ENCODE measurements at regions not wholly inside any gene's neighbourhood (a gene's known extent, or its start where the extent isn't known, plus 50 kb on each side); places are given as distances from the start of the nearest gene placed in this dataset.
"Not testable (repeated sequence)": the region's sequence is repeated elsewhere in the genome, so short reads cannot be mapped to it uniquely, and the experiment has no call there.

DNA sequence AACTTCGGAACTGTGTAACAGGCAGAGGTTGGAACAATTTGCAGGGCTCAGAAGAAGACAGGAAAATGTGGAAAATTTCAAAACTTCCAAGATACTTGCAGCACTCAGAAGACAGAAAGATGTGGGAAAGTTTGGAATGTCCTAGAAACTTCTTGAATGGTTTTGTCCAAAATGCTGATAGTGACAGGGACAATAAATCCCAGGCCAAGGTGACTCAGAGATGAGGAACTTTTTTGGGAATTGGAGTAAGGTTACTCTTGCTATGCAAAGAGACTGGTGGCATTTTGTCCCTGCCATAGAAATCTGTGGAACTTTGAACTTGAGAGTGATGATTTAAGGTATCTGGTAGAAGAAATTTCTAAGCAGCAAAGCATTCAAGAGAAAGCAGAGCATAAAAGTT is 2055.6 kb upstream of the C9orf72 start:
- H3K9me3 Mint-ChIP-seq: peaks cover 8 to 18% of the 10 kb centered on the region in 2 donors
- not testable (repeated sequence) for H3K27me3 Mint-ChIP-seq, ATAC-seq, H3K27ac Mint-ChIP-seq, H3K4me3 Mint-ChIP-seq, H3K4me1 Mint-ChIP-seq, DNase-seq

DNA sequence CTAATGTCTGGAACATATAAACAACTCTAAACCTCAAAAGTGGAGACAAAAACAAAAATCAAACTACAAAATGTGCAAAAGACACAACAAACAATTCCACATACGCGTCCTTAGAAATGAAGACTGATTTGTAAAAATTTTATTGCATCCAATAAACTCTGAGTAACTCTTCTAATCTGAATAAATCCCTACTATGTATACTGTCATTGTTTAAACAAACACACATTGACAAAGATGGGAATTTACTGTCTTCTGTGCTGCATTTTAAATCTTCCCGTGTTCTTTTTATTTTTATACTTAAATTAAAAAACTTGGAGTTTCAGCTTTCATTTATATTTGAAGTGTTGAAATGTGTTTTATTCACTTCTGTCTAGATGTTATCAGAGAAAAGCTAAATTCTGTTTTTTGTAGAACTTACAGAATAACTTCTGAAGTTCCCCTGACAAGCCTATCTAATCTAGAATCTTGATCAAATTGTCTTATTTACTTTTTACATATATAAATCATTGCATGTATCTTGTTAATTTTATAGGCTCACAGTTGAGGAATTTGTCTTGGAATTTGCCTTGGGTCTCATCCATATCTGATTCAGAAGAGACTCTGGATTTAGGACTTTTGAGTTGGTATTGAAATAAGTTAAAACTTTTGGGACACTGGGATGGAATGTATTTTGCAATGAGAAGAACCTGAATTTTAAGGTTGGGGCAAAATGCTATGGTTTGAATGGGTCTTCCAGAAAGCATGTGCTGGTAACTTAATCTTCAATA is 2064.4 kb upstream of the C9orf72 start:
- Mint-ChIP-seq H3K9me3 (peaks cover 0 to 4% of the 10 kb centered on the region in 2 donors), H3K27me3 (no peaks in the 10 kb centered on the region), H3K4me3 (no peak overlapping the region), H3K4me1 (no peaks in the 10 kb centered on the region), H3K27ac (no peak overlapping the region)
- DNase-seq (no peak), ATAC-seq (no peak)

DNA sequence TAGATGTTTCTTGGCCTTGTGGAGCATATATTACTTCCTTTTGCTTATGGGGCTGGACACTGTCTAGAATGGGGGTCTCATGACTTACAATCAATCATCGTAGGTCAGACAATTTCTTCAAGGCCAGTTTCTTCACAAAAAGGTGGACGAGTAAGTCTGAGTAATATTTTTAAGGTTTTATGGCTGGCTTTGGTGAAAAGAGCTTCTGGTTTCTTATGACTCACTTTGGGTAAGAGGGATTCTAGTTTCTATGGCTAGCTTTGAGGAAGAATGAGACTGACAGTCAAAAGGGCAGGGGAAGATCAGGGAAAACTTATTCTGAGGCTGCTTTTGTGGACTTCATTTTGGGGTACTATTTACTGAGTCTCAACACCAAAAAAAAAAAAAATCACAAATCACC is 2067.2 kb upstream of the C9orf72 start:
- no peak overlapping the region for H3K4me3 Mint-ChIP-seq
- DNase-seq (no peak), ATAC-seq (no peak)
- H3K4me1 Mint-ChIP-seq: no peaks in the 10 kb centered on the region
- H3K27me3 Mint-ChIP-seq: no peaks in the 10 kb centered on the region
- H3K27ac Mint-ChIP-seq: no peak overlapping the region
- H3K9me3 Mint-ChIP-seq: no peaks in the 10 kb centered on the region

DNA sequence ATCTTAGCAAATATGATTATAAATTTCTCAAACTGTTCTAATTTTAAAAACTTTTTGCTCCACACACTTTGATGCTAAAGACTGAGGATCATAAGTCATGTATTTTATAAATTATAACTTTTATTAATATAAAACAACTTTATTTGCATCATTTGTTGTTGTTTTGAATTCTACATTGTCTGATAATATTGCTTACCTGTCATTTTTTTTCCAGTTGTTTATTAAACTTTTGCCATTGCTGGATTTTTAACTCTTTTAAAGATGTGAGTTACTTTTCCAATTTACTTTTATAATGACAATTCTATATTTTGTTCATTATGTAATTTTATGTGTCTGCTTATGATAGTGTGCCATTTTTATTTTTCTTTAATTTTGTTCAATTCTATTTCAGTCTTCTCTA is 2071.2 kb upstream of the C9orf72 start:
- Mint-ChIP-seq H3K27me3 (no peaks in the 10 kb centered on the region), H3K4me3 (no peak overlapping the region), H3K4me1 (no peaks in the 10 kb centered on the region), H3K27ac (no peak overlapping the region), H3K9me3 (no peaks in the 10 kb centered on the region)
- DNase-seq (no peak), ATAC-seq (no peak)

DNA sequence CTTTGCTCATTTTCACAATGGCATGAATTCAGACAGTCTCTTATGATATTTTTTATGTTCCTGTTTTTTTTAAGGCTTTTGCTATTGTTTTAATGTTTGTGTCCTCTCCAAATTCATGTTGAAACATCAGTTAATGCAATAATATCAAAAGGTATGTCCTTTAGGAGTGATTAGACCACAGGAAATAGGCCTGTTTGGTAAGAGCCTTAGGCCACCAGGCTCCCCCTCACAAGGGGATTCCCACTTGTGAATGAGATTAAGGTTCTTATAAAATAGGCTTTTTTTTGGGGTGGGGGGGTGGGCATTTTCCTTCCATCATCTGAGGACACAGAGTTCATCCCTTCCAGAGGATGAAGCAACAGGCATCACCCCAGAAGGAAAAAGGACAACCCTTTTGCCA is 2074.2 kb upstream of the C9orf72 start:
- ATAC-seq: no peak

DNA sequence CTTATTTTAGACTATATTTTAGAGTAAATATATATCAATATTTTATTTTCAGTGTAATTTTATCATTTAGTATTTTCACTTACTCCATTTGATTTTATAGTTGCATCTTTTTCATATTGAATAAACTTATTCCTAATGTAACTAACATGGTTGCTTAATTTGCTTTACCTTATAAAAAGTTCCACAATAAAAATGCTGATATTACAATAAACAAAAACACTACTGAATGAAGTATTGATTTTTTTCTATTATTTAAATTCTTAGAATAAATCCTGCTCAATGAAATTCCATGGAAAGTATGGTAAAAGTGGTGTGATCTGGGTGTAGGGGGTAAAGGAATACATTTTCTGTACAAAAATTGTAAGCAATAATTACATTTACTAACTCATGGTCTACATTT is 2074.9 kb upstream of the C9orf72 start:
- Mint-ChIP-seq H3K9me3 (no peaks in the 10 kb centered on the region), H3K4me3 (no peak overlapping the region), H3K27me3 (no peaks in the 10 kb centered on the region), H3K4me1 (no peaks in the 10 kb centered on the region), H3K27ac (no peak overlapping the region)
- no peak for DNase-seq
- ATAC-seq: no peak

More for the DNA sequence above, 2074.2 kb upstream of the C9orf72 start:
- Mint-ChIP-seq H3K27me3 (no peaks in the 10 kb centered on the region), H3K4me1 (no peaks in the 10 kb centered on the region), H3K9me3 (no peaks in the 10 kb centered on the region), H3K27ac (no peak overlapping the region), H3K4me3 (no peak overlapping the region)
- no peak for DNase-seq

DNA sequence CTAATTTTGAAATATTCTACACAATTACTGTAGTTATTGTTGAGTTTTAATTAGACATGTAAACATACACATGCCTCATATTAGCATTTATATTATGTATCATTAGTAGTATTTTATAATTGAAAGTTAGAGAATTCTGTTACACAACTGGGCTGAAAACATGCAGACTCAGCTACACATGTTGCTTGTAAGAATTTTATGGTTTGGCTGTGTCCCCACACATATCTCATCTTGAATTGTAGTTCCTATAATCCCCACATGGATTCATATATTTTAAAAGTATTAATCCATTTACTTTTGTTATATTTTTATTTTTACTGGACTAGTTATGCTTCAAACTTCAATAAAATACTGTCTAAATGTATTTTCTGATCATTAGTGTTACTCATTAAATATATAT is 2075.3 kb upstream of the C9orf72 start:
- Mint-ChIP-seq H3K4me3 (no peak overlapping the region), H3K27ac (no peak overlapping the region), H3K9me3 (no peaks in the 10 kb centered on the region), H3K4me1 (no peaks in the 10 kb centered on the region), H3K27me3 (no peaks in the 10 kb centered on the region)
- ATAC-seq: no peak
- DNase-seq: no peak

DNA sequence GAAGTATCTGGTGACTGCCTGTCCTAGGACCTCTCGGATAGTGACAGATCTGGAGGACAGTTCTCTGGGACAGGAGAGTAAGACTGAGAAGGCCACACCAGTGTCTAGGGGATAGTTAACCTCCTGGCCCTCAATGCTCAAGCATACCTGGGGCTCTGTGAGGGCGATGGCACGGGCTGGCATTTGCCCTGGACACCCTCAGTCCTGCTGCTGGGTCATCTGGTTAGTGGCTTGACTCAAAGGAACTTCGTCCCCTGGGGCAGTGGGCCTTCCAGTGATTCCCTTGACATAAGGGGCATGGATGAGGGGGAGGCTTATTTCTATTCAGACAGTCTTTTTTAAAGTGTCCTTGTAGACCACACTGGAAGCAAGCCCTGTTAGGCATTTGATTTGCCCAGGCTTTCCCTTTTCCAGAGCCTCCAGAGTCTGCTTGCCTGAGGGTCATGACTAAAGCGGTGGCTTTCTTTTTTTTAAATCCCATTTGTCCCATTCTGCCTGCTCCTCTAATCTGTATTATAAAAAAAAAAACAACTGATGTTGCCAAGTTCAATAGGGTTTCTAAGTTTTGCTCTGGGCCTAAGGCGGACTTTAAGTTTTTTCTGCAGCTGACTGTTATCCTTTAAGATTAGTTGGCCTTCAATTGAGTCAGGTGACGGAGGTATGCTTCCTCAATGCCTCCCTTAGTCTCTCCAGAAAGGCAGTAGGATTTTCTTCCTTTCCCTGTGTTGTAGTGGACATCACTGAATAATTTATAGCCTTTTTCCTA is 2083.5 kb upstream of the C9orf72 start:
- Mint-ChIP-seq H3K27me3 (no peaks in the 10 kb centered on the region), H3K9me3 (peaks cover 4 to 10% of the 10 kb centered on the region in 2 donors), H3K4me1 (no peaks in the 10 kb centered on the region), H3K4me3 (no peak overlapping the region), H3K27ac (no peak overlapping the region)
- no peak for DNase-seq
- ATAC-seq: no peak

DNA sequence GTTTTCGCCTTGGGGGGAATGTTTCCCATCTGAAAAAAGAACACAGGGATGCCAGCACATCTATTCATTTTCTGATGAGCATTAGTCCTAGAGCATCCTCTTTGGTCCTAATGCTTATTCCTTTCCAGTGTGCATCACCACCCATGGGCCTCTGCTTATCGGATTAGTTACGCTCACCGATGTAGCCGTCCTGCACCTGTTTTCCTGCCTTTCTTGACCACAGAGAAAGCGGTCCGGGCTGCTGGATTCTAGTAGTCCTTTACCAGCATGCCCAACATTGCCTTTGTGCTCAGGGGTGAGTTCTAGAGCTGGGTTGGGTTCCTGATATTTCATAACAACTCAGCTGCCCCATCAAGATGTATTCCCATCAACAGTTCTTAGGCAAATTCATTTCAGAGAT is 2084.5 kb upstream of the C9orf72 start:
- no peak for ATAC-seq
- Mint-ChIP-seq H3K9me3 (peaks cover 4 to 10% of the 10 kb centered on the region in 2 donors), H3K27me3 (no peaks in the 10 kb centered on the region), H3K4me1 (no peaks in the 10 kb centered on the region), H3K4me3 (no peak overlapping the region), H3K27ac (no peak overlapping the region)
- DNase-seq: no peak

DNA sequence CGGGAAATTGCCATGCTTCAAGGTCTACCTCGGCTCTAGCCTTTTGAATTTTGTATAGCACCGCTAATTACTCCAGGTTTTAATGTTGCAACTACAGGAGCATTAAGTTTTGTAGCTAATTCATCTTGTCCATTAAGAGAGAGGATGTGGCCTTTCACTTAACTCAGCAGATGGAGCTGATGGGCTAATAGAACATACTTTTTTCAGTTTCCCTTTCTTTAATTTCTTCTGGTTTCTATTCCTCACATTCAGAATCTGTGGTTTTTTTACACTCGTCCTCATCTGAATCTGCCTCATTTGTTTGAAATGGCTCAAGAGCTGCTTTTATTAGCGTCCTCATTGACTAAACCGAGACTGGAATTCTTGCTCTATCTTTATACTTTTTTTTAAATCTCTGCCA is 2085.7 kb upstream of the C9orf72 start:
- H3K27me3 Mint-ChIP-seq: no peaks in the 10 kb centered on the region
- no peak for ATAC-seq

DNA sequence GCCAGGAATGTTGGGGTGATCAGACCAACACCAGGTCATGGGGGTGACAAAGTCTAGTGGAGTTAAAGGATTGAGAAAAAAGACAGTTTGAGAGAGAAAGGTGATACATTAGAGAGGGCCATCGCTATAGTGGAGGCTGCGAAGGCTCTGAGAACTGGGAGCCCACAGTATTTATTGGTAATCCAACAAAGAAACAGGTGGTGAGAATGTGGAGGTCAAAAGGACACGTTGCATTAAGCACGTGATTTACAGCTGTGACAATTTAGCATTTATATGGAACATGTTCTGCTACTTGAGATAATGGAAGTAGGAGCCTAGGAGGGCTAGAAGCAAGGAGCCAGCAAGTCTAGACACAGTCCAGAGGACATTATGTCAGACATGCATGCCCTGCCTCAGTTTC is 2086.5 kb upstream of the C9orf72 start:
- no peak for DNase-seq
- H3K4me1 Mint-ChIP-seq: no peaks in the 10 kb centered on the region
- H3K4me3 Mint-ChIP-seq: no peak overlapping the region
- peaks cover 9 to 17% of the 10 kb centered on the region in 2 donors for H3K9me3 Mint-ChIP-seq
- H3K27ac Mint-ChIP-seq: no peak overlapping the region
- H3K27me3 Mint-ChIP-seq: no peaks in the 10 kb centered on the region
- no peak for ATAC-seq

More for the DNA sequence above, 2085.7 kb upstream of the C9orf72 start:
- H3K4me3 Mint-ChIP-seq: no peak overlapping the region
- no peak for DNase-seq
- no peak overlapping the region for H3K27ac Mint-ChIP-seq
- peaks cover 9 to 13% of the 10 kb centered on the region in 2 donors for H3K9me3 Mint-ChIP-seq
- no peaks in the 10 kb centered on the region for H3K4me1 Mint-ChIP-seq

DNA sequence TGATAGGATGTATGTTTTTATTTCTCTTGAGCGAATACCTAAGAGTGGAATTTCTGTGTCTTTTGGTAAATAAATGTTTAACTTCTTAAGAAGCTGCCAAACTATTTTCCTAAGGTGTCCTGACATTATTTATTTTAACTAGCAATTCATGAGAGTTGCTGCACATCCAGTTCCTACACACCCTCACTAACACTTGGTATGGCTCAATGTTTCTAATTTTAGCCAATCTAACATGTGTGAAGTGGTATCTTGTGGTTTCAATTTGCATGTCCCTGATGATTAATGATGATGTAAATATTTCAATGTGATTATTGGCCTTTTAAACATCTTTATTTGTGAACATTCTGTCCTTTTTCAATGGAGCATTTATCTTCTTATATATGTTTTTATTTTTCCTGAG is 2095.5 kb upstream of the C9orf72 start:
- peaks cover 10 to 16% of the 10 kb centered on the region in 2 donors for H3K9me3 Mint-ChIP-seq
- DNase-seq (no peak), ATAC-seq (no peak)
- H3K4me3 Mint-ChIP-seq: no peak overlapping the region
- H3K27me3 Mint-ChIP-seq: no peaks in the 10 kb centered on the region
- H3K27ac Mint-ChIP-seq: no peak overlapping the region
- H3K4me1 Mint-ChIP-seq: no peaks in the 10 kb centered on the region

DNA sequence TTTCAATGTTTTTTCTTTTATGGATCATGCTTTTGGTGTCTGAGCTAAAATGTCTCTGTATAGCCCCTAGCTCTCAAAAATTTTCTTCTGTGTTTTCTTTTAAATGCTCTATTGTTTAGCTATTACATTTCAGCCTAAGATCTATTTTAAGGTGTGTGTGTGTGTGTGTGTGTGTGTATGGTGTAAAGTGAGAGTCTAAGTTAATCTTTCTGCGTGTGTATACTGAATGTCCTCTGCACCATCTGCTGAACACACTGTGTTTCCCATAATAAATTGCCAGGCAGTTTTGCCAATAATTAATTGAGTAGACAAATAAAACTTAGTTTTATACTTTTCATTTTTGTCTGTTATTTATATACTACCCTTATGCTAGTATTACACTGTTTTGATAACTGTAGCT is 2096.3 kb upstream of the C9orf72 start:
- ATAC-seq (no peak), DNase-seq (no peak)
- Mint-ChIP-seq H3K9me3 (peaks cover 6 to 8% of the 10 kb centered on the region in 2 donors), H3K4me1 (no peaks in the 10 kb centered on the region), H3K27me3 (no peaks in the 10 kb centered on the region), H3K4me3 (no peak overlapping the region), H3K27ac (no peak overlapping the region)

DNA sequence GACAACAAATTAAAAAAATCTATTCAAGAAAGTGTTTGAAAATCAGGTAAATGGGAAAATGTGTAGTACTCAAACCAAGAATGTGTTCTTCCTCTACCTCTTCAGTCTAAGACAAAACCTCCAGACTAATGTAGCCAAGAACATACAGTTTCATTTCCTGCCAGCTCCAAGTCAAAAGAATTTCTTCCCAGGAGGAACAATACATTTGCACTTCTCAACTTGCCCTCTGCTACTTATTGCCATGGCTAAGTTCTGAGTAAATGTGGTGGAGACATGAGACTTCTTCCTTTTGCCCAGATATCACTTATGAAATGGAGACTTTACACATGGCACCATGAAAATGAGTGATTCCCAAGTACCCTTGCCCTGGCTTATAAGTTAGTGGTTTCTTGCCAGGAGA is 2112.2 kb upstream of the C9orf72 start:
- no peak overlapping the region for H3K27ac Mint-ChIP-seq
- H3K4me3 Mint-ChIP-seq: no peak overlapping the region
- no peak for DNase-seq
- no peaks in the 10 kb centered on the region for H3K27me3 Mint-ChIP-seq
- H3K9me3 Mint-ChIP-seq: peaks cover 0 to 9% of the 10 kb centered on the region in 2 donors
- no peaks in the 10 kb centered on the region for H3K4me1 Mint-ChIP-seq
- ATAC-seq: no peak

DNA sequence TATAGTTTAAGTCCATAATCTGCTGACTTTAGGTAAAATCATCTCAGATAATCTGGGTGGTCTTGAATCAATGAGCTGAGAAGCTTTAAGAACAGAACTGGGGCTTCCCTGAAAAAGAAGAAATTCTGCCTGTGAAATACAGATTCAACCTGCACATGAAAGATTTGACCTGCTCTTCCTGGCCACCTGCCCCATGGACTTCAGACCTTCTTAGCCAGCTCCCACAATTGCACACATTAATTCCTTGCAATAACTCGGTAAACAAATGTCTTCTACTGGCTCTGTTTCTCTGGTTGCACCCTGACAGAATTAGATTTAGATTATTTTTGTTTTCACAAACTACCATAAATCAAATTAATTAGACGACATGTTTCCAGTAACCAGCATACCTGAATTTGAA is 2117.9 kb upstream of the C9orf72 start:
- H3K9me3 Mint-ChIP-seq: peaks cover 9 to 14% of the 10 kb centered on the region in 2 donors
- H3K27ac Mint-ChIP-seq: peak overlapping the region in 1 of 2 donors; percentile 27
- no peak for DNase-seq
- no peak overlapping the region for H3K4me3 Mint-ChIP-seq
- H3K4me1 Mint-ChIP-seq: no peaks in the 10 kb centered on the region
- no peaks in the 10 kb centered on the region for H3K27me3 Mint-ChIP-seq
- no peak for ATAC-seq

DNA sequence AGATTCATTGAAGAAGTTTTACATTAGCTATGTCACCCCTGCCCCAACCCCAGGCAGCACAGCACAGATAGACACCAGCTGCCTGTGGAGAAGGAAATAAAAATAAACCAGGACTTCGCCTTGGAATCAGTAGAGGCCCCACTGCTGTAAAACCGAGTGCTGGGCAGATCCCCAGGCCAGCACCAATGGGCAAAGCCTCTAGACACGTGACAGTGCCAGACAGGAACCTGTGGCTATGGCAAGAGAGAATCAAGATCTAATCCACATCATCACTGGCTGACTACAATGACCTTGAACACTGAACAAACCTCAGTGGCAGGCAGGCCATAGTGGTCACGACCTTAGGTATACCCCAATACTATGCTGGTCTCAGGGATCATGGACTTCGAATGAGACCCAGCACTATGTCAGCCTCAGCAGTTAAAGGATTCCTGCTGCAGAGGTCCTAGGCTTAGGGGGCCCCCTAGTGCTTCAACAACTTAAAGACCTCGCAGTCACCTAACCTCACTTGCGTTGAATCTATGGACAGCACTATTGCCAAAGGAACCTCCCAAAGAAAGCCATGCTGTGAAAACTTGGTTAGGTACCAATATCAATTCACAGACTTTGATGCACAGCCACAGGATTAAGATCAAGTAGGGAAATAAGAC is 2118.6 kb upstream of the C9orf72 start:
- H3K27ac Mint-ChIP-seq: no peak overlapping the region
- peaks cover 9 to 14% of the 10 kb centered on the region in 2 donors for H3K9me3 Mint-ChIP-seq
- no peak overlapping the region for H3K4me3 Mint-ChIP-seq
- no peaks in the 10 kb centered on the region for H3K27me3 Mint-ChIP-seq
- DNase-seq (no peak), ATAC-seq (no peak)
- no peaks in the 10 kb centered on the region for H3K4me1 Mint-ChIP-seq

Measured in stimulated activated naive CD8-positive, alpha-beta T cell treated with anti-CD3 and anti-CD28 coated beads, Interleukin-15, amount 100 ng/mL, for 72 hours (primary cell).